ENCODE measurements at regions not wholly inside any gene's neighbourhood (a gene's known extent, or its start where the extent isn't known, plus 50 kb on each side); places are given as distances from the start of the nearest gene placed in this dataset.

- TF ChIP-seq CTCF (IDR thresholded peaks at IDR 0.05) (no peak), POLR2AphosphoS5 (IDR thresholded peaks at IDR 0.05) (no peak), POLR2A (IDR thresholded peaks at IDR 0.05) (no peak)
Measured at GRCh38 chr14:89540830-89541470, 123.9 kb upstream of the FOXN3 start.
